ENCODE measurements at regions not wholly inside any gene's neighbourhood (a gene's known extent, or its start where the extent isn't known, plus 50 kb on each side); places are given as distances from the start of the nearest gene placed in this dataset.

DNA sequence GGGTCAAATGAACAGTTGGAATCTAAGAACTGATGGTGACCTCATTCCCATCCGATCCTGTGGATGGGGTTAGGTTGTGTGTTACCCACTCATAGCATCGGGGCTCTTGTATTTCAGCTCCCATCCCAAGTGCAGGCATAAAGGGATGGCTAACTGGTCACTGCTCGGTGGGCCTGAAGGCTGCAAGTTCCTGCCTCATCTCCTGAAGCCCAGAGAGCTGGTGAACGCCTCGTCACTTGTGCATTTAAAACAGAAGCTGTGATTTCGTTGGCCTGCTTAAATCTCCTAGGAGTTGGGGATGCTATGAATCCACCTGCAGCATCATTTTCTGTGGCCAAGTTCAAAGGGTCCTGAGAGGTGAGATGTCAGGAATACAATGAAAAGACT lies 477.0 kb downstream of the TBC1D22A start:
- TF ChIP-seq, protein P1, sequence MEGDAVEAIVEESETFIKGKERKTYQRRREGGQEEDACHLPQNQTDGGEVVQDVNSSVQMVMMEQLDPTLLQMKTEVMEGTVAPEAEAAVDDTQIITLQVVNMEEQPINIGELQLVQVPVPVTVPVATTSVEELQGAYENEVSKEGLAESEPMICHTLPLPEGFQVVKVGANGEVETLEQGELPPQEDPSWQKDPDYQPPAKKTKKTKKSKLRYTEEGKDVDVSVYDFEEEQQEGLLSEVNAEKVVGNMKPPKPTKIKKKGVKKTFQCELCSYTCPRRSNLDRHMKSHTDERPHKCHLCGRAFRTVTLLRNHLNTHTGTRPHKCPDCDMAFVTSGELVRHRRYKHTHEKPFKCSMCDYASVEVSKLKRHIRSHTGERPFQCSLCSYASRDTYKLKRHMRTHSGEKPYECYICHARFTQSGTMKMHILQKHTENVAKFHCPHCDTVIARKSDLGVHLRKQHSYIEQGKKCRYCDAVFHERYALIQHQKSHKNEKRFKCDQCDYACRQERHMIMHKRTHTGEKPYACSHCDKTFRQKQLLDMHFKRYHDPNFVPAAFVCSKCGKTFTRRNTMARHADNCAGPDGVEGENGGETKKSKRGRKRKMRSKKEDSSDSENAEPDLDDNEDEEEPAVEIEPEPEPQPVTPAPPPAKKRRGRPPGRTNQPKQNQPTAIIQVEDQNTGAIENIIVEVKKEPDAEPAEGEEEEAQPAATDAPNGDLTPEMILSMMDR (IDR thresholded peaks at IDR 0.05), result no peak
- no peak for TF ChIP-seq ZFX (IDR thresholded peaks at IDR 0.05; ENCODE audit: borderline replicate concordance)
